ENCODE measurements at regions not wholly inside any gene's neighbourhood (a gene's known extent, or its start where the extent isn't known, plus 50 kb on each side); places are given as distances from the start of the nearest gene placed in this dataset.
A peak's percentile ranks its signal among the peaks of the same experiment; 100 is the strongest.

DNA sequence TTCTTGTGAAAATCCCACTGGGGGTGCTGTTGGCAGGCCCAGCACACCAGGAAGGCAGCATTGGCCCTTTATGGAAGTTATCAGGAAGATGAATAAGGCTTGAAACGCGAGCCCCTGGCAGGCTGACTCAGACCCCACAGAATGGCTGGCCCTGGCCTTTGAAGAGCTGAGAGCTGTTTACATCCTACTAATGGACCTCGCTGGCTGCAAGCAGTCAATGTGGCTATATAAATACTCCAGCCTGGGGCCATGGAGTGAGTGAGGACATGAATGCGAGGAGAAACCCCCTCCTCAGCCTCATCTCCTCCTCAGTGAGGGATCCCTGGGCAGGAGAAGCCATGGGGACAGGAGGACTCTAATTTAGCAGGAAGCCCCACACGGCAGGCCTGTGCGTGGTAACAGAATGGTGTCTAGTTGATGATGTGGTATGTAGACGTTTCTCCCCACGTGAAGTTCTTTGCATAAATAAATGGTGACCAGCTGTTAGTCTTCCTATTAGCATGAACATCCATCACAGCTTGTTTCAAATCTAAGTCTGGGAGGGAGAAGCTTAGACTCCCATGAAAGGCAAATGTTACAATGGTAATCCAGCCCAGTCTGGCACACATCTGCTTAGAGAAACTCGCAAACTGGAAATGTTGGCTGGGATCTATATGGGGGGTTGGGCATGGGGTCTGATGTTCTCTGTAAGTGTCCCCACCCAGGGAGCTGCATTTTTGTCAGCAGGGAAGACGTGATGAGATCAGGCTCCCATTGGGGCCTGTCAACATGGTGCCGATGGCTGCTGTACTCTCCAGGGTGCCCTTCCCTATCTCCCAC, 175.1 kb upstream of the PITX1 start (continued):
- TF ChIP-seq ZNF501 (CRISPR knock-in tag; IDR thresholded peaks at IDR 0.05) (no peak), SIX1 (CRISPR knock-in tag; IDR thresholded peaks at IDR 0.05; ENCODE audit: borderline replicate concordance) (peak; percentile 48; the same call in 1 of the 2 replicates), ZNF841 (CRISPR knock-in tag; IDR thresholded peaks at IDR 0.05; ENCODE audit: borderline replicate concordance) (no peak), CCDC6 (CRISPR knock-in tag; IDR thresholded peaks at IDR 0.05) (no peak), ZNF350 (CRISPR knock-in tag; IDR thresholded peaks at IDR 0.05; ENCODE audit: borderline replicate concordance, low read depth) (no peak), ZMAT3 (CRISPR knock-in tag; conservative IDR thresholded peaks at IDR 0.05) (no peak), FOSL1 (CRISPR knock-in tag; IDR thresholded peaks at IDR 0.05; ENCODE audit: borderline replicate concordance) (peak; percentile 33; the same call in 1 of the 2 replicates), ZC3H4 (CRISPR knock-in tag; IDR thresholded peaks at IDR 0.05; ENCODE audit: borderline replicate concordance) (no peak), ZNF446 (CRISPR knock-in tag; IDR thresholded peaks at IDR 0.05) (no peak), PHF8 (CRISPR knock-in tag; IDR thresholded peaks at IDR 0.05) (no peak), SRSF4 (IDR thresholded peaks at IDR 0.05; ENCODE audit: low read depth, low read length, poor library complexity, severe bottlenecking) (no peak), POGZ (CRISPR knock-in tag; IDR thresholded peaks at IDR 0.05) (no peak), MZF1 (CRISPR knock-in tag; IDR thresholded peaks at IDR 0.05; ENCODE audit: borderline replicate concordance) (no peak), MTF2 (CRISPR knock-in tag; IDR thresholded peaks at IDR 0.05; ENCODE audit: borderline replicate concordance) (no peak), ZNF629 (CRISPR knock-in tag; conservative IDR thresholded peaks at IDR 0.05) (no peak)
- TF ChIP-seq, protein P1, sequence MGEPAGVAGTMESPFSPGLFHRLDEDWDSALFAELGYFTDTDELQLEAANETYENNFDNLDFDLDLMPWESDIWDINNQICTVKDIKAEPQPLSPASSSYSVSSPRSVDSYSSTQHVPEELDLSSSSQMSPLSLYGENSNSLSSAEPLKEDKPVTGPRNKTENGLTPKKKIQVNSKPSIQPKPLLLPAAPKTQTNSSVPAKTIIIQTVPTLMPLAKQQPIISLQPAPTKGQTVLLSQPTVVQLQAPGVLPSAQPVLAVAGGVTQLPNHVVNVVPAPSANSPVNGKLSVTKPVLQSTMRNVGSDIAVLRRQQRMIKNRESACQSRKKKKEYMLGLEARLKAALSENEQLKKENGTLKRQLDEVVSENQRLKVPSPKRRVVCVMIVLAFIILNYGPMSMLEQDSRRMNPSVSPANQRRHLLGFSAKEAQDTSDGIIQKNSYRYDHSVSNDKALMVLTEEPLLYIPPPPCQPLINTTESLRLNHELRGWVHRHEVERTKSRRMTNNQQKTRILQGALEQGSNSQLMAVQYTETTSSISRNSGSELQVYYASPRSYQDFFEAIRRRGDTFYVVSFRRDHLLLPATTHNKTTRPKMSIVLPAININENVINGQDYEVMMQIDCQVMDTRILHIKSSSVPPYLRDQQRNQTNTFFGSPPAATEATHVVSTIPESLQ (CRISPR knock-in tag; conservative IDR thresholded peaks at IDR 0.05): no peak
- TF ChIP-seq, protein P2, sequence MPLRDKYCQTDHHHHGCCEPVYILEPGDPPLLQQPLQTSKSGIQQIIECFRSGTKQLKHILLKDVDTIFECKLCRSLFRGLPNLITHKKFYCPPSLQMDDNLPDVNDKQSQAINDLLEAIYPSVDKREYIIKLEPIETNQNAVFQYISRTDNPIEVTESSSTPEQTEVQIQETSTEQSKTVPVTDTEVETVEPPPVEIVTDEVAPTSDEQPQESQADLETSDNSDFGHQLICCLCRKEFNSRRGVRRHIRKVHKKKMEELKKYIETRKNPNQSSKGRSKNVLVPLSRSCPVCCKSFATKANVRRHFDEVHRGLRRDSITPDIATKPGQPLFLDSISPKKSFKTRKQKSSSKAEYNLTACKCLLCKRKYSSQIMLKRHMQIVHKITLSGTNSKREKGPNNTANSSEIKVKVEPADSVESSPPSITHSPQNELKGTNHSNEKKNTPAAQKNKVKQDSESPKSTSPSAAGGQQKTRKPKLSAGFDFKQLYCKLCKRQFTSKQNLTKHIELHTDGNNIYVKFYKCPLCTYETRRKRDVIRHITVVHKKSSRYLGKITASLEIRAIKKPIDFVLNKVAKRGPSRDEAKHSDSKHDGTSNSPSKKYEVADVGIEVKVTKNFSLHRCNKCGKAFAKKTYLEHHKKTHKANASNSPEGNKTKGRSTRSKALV (CRISPR knock-in tag; IDR thresholded peaks at IDR 0.05): no peak
- TF ChIP-seq, protein P3, sequence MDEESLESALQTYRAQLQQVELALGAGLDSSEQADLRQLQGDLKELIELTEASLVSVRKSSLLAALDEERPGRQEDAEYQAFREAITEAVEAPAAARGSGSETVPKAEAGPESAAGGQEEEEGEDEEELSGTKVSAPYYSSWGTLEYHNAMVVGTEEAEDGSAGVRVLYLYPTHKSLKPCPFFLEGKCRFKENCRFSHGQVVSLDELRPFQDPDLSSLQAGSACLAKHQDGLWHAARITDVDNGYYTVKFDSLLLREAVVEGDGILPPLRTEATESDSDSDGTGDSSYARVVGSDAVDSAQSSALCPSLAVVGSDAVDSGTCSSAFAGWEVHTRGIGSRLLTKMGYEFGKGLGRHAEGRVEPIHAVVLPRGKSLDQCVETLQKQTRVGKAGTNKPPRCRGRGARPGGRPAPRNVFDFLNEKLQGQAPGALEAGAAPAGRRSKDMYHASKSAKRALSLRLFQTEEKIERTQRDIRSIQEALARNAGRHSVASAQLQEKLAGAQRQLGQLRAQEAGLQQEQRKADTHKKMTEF (CRISPR knock-in tag; IDR thresholded peaks at IDR 0.05): peak; percentile 37; the same call in 1 of the 2 replicates
- TF ChIP-seq, protein P4, sequence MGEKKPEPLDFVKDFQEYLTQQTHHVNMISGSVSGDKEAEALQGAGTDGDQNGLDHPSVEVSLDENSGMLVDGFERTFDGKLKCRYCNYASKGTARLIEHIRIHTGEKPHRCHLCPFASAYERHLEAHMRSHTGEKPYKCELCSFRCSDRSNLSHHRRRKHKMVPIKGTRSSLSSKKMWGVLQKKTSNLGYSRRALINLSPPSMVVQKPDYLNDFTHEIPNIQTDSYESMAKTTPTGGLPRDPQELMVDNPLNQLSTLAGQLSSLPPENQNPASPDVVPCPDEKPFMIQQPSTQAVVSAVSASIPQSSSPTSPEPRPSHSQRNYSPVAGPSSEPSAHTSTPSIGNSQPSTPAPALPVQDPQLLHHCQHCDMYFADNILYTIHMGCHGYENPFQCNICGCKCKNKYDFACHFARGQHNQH (CRISPR knock-in tag; IDR thresholded peaks at IDR 0.05): 0 out of 2 replicates have a peak, but pooled peaks have one; percentile 21

Measured in HepG2 (cell line).